GM12892 (cell line): ENCODE measurements at regions not wholly inside any gene's neighbourhood (a gene's known extent, or its start where the extent isn't known, plus 50 kb on each side); places are given as distances from the start of the nearest gene placed in this dataset.

Experiments used
- POLR2A ChIP-seq: IDR thresholded peaks from 2 replicates; pipeline ENCODE4 v1.6.1; 2011; ENCODE audit warnings: low read depth, low read length, control low read depth
- POLR2AphosphoS5 ChIP-seq: IDR thresholded peaks from 2 replicates; pipeline ENCODE4 v1.6.1; 2011; ENCODE audit warnings: low read depth, low read length, control low read depth
- TAF1 ChIP-seq: IDR thresholded peaks from 2 replicates; pipeline ENCODE4 v1.6.1; 2011; ENCODE audit warnings: low read depth, mild to moderate bottlenecking, control low read depth, low read length, borderline replicate concordance

- TF ChIP-seq POLR2A = no peak
- TF ChIP-seq POLR2AphosphoS5 = no peak
- no peak for TF ChIP-seq TAF1
Measured at GRCh38 chr3:118168175-118168574, 866.5 kb downstream of the IGSF11 start.
